ENCODE measurements at regions not wholly inside any gene's neighbourhood (a gene's known extent, or its start where the extent isn't known, plus 50 kb on each side); places are given as distances from the start of the nearest gene placed in this dataset.

DNA sequence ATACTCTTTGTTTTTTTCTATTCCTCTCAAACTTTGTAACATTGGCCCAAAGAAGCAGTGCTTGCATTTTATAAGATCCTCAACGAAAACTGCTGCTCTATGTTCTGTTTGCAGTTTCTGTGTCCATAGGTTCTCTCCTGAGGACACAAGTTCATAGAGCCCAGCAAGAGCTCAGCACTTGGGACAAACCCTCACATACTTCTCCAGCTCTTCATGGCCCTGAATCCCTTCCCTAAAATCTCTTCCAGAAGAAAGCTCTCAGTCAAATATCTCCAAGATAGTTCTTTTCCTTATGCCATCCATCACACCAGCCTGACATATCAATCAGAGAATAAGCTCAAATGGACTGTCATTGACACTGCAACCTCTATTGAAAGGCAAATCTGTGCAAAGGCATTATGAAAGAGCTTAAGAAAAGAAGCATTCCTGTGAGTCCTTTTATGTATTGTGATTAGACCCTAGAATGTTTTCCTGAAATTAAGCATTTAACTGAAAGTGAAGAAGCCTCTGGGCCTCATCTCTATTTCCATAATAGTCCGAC is 405.5 kb downstream of the ANKRD7 start:
- TF ChIP-seq, protein P1, sequence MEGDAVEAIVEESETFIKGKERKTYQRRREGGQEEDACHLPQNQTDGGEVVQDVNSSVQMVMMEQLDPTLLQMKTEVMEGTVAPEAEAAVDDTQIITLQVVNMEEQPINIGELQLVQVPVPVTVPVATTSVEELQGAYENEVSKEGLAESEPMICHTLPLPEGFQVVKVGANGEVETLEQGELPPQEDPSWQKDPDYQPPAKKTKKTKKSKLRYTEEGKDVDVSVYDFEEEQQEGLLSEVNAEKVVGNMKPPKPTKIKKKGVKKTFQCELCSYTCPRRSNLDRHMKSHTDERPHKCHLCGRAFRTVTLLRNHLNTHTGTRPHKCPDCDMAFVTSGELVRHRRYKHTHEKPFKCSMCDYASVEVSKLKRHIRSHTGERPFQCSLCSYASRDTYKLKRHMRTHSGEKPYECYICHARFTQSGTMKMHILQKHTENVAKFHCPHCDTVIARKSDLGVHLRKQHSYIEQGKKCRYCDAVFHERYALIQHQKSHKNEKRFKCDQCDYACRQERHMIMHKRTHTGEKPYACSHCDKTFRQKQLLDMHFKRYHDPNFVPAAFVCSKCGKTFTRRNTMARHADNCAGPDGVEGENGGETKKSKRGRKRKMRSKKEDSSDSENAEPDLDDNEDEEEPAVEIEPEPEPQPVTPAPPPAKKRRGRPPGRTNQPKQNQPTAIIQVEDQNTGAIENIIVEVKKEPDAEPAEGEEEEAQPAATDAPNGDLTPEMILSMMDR (IDR thresholded peaks at IDR 0.05; ENCODE audit: insufficient read depth, low read length, poor library complexity, severe bottlenecking) = no peak
- Histone ChIP-seq H3K27me3 (ENCODE audit: control insufficient read depth, insufficient read depth, low read length) (no peaks in the 10 kb centered on the region), H3K36me3 (ENCODE audit: control insufficient read depth, insufficient read depth, low read length) (no peaks in the 10 kb centered on the region), H3K4me3 (ENCODE audit: low read depth, low read length) (no peak overlapping the region)
- DNase-seq (ENCODE audit: low read depth) = no peak

DNA sequence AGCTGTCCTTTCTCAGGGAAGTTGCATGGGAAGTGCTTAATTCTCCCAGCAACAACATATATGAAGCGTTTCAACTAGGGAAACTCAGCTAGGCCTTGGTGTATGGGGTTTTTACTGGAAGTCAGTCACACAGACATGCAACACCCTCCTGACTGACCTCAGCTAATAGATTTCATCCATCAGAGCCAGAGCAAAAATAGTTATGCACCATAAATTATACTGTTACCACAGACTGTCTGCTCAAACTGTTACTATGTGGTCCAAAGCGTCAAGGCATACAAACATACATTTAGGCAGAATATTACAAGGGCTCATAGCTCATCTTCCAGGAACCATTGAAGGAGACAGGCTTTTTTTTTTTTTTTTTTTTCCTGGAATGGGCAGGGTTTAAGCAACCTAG is 417.9 kb downstream of the ANKRD7 start:
- Histone ChIP-seq H3K4me3 (ENCODE audit: low read depth, low read length) (no peak overlapping the region), H3K36me3 (ENCODE audit: control insufficient read depth, insufficient read depth, low read length) (no peaks in the 10 kb centered on the region), H3K27me3 (ENCODE audit: control insufficient read depth, insufficient read depth, low read length) (no peaks in the 10 kb centered on the region)
- DNase-seq (ENCODE audit: low read depth) = no peak
- TF ChIP-seq, protein P1 (IDR thresholded peaks at IDR 0.05; ENCODE audit: insufficient read depth, low read length, poor library complexity, severe bottlenecking) = no peak

DNA sequence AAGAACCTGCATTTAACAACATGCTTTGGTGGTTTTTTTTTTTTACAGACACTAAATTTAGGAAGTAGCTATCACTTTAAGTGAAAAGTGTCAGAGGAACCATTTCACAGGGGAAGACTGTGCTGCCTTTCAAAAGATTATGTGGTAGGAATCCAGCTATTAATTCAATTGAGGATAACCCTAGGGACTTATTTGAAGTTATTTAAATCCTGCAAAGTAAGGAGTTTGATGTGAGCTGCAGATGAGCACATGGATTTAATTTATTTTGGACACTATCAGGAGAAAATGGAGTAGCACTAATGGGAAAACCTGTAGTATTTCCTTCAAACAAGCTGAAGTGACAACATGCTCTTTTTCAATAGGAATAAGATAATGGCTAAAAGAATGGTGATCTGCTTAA is 419.8 kb downstream of the ANKRD7 start:
- Histone ChIP-seq H3K4me3 (ENCODE audit: low read depth, low read length) (no peak overlapping the region), H3K27me3 (ENCODE audit: control insufficient read depth, insufficient read depth, low read length) (no peaks in the 10 kb centered on the region), H3K36me3 (ENCODE audit: control insufficient read depth, insufficient read depth, low read length) (no peaks in the 10 kb centered on the region)
- DNase-seq (ENCODE audit: low read depth) = no peak
- TF ChIP-seq, protein P1 (IDR thresholded peaks at IDR 0.05; ENCODE audit: insufficient read depth, low read length, poor library complexity, severe bottlenecking) = no peak

DNA sequence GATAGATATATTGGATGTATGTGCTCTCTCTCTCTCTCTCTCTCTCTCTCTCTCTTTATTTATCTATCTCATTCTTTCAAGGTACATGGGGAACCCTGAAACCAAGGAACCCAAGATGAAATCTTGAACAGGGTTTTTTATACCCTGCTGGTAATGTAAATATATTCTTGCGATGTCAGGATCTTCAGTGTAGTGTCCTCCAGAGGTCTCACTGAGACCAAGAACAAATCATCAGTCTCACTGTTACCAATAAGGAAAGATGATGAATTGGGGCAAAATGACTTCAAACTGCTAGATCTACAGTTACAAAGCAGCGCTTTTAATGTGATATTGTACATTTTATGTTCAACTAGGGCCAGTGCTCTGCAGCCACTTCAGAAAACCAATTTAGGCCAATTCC is 423.5 kb downstream of the ANKRD7 start:
- Histone ChIP-seq H3K27me3 (ENCODE audit: control insufficient read depth, insufficient read depth, low read length) (no peaks in the 10 kb centered on the region), H3K36me3 (ENCODE audit: control insufficient read depth, insufficient read depth, low read length) (no peaks in the 10 kb centered on the region), H3K4me3 (ENCODE audit: low read depth, low read length) (no peak overlapping the region)
- DNase-seq (ENCODE audit: low read depth) = no peak
- TF ChIP-seq, protein P1 (IDR thresholded peaks at IDR 0.05; ENCODE audit: insufficient read depth, low read length, poor library complexity, severe bottlenecking) = no peak

DNA sequence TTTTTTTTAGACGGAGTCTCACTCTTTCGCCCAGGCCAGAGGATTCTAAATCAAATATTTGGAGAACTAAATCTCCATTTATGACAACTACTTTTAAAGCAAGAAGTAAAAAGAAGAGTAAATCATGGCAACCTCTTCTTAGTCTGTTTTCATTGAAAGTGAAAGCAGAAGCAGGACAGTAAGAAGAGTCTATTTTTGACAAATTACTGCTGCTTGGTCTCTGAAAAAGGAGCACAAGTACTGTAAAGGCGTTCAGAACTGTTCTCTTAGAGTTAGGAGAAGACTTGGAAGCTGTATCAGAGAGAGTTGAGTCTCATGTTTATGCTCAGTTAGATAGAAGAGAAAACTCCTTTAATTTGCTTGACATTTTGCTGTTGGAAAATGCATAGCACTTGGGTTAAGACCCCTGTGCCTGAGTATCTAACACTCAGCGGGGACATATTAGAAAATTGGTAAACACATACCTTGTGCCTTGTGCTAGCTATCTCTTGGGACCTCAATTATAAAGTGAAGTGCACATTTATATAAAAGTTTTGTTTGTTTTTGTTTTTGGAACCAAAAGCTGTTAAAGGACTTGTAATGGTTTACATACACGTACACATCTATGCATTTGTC is 433.0 kb downstream of the ANKRD7 start:
- TF ChIP-seq, protein P1 (IDR thresholded peaks at IDR 0.05; ENCODE audit: insufficient read depth, low read length, poor library complexity, severe bottlenecking) = no peak
- no peaks in the 10 kb centered on the region for H3K36me3 ChIP-seq (ENCODE audit: control insufficient read depth, insufficient read depth, low read length)
- DNase-seq (ENCODE audit: low read depth) = no peak
- H3K4me3 ChIP-seq (ENCODE audit: low read depth, low read length) = no peak overlapping the region
- H3K27me3 ChIP-seq (ENCODE audit: control insufficient read depth, insufficient read depth, low read length) = no peaks in the 10 kb centered on the region

DNA sequence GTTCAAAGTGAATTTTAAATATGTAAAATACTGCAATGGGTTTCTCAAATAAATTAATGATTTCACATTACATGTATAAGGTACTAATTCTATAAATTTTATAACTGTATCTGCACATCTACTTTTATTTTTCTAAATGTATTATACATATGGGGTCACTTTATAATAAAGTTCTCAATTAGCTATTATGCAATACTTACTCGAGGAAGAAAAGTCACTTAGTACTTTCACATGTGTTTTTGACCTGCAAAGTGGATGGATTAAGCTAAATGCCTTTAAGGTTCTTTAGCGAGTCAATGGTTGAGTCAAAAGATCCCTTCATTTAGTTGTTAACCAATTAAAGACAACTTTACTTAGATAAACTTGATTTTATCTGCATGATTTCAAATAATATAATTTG is 437.8 kb downstream of the ANKRD7 start:
- Histone ChIP-seq H3K4me3 (ENCODE audit: low read depth, low read length) (no peak overlapping the region), H3K36me3 (ENCODE audit: control insufficient read depth, insufficient read depth, low read length) (no peaks in the 10 kb centered on the region), H3K27me3 (ENCODE audit: control insufficient read depth, insufficient read depth, low read length) (no peaks in the 10 kb centered on the region)
- TF ChIP-seq, protein P1 (IDR thresholded peaks at IDR 0.05; ENCODE audit: insufficient read depth, low read length, poor library complexity, severe bottlenecking) = no peak
- DNase-seq (ENCODE audit: low read depth) = no peak
